ENCODE measurements at regions not wholly inside any gene's neighbourhood (a gene's known extent, or its start where the extent isn't known, plus 50 kb on each side); places are given as distances from the start of the nearest gene placed in this dataset.

- no peak overlapping the region for H3K9ac ChIP-seq
- POLR2A ChIA-PET: no interaction called here
- TF ChIP-seq ZBTB33 (IDR thresholded peaks at IDR 0.05; ENCODE audit: borderline replicate concordance, low read depth) (no peak), TCF12 (IDR thresholded peaks at IDR 0.05) (no peak), EZH2phosphoT487 (IDR thresholded peaks at IDR 0.05; ENCODE audit: borderline replicate concordance, low read depth) (no peak), SMC3 (IDR thresholded peaks at IDR 0.05; ENCODE audit: low read depth, low read length) (no peak), NRF1 (IDR thresholded peaks at IDR 0.05; ENCODE audit: low read depth, low read length) (no peak), RAD21 (IDR thresholded peaks at IDR 0.05; ENCODE audit: low read length) (no peak), GABPA (IDR thresholded peaks at IDR 0.05; ENCODE audit: low read depth) (no peak), TAF1 (IDR thresholded peaks at IDR 0.05; ENCODE audit: borderline replicate concordance, low read depth, low read length) (no peak), FOXM1 (IDR thresholded peaks at IDR 0.05; ENCODE audit: low read depth) (no peak), REST (IDR thresholded peaks at IDR 0.05; ENCODE audit: low read depth, low read length) (no peak), FOSL2 (IDR thresholded peaks at IDR 0.05; ENCODE audit: borderline replicate concordance, low read depth) (no peak), EP300 (IDR thresholded peaks at IDR 0.05; ENCODE audit: borderline replicate concordance in 1 of 2, low read depth in 1 of 2, low read length in 1 of 2) (no peak), USF1 (IDR thresholded peaks at IDR 0.05; ENCODE audit: borderline replicate concordance, low read depth) (no peak), POLR2AphosphoS5 (IDR thresholded peaks at IDR 0.05; ENCODE audit: low read depth, low read length) (no peak), TEAD4 (IDR thresholded peaks at IDR 0.05; ENCODE audit: borderline replicate concordance, insufficient read depth) (no peak), GATA2 (CRISPR knock-in tag; IDR thresholded peaks at IDR 0.05) (no peak), SIN3A (IDR thresholded peaks at IDR 0.05; ENCODE audit: borderline replicate concordance, low read depth, low read length) (no peak), RFX5 (IDR thresholded peaks at IDR 0.05; ENCODE audit: low read length) (no peak)
These were observed 195.5 kb upstream of the CIBAR2 start for GRCh38 chr16:85307552-85308364.

More at GRCh38 chr16:85307552-85308364, 195.5 kb upstream of the CIBAR2 start:
- Histone ChIP-seq H3K9me3 (no peaks in the 10 kb centered on the region), H3K4me2 (no peak overlapping the region), H4K20me1 (ENCODE audit: insufficient read depth) (peaks cover 11% of the 10 kb centered on the region; the same call in 1 of the 2 replicates), H3K36me3 (replicated peaks in 1 of 2; ENCODE audit: control insufficient read depth in 1 of 2, insufficient read depth in 2 of 2, low read length in 1 of 2) (no peaks in the 10 kb centered on the region), H3K4me3 (ENCODE audit: low read depth in 2 of 2, low read length in 1 of 2) (no peak overlapping the region), H3F3A (replicated peaks; ENCODE audit: insufficient read depth) (no peaks in the 10 kb centered on the region), H3K4me1 (ENCODE audit: control insufficient read depth in 1 of 2, insufficient read depth in 2 of 2, low read depth in 1 of 2, low read length in 1 of 2) (peaks cover 0 to 35% of the 10 kb centered on the region in 2 experiments; a peak in 1 of 4 replicates), H2AFZ (ENCODE audit: low read depth) (no peak overlapping the region), H3K27me3 (ENCODE audit: insufficient read depth) (no peaks in the 10 kb centered on the region), H3K27ac (ENCODE audit: low read depth in 2 of 2, low read length in 1 of 2) (peak overlapping the region in 1 of 2 experiments; percentile 16; a peak in 1 of 4 replicates), H3K79me2 (ENCODE audit: insufficient read depth) (no peaks in the 10 kb centered on the region), H3K9me2 (no peaks in the 10 kb centered on the region)
- 93% methylated on average over 15 of the region's 24 CpGs for WGBS (ENCODE audit: low lambda C conversion rate)
- DNase-seq: no peak
- CTCF ChIA-PET: interaction anchor here (0.6 to 2.6 kb wide), 14 partner anchors 8 to 383 kb away, joined by 3 to 10 read pairs (median 3); no protein-coding TSS in a partner anchor
